ENCODE measurements at regions not wholly inside any gene's neighbourhood (a gene's known extent, or its start where the extent isn't known, plus 50 kb on each side); places are given as distances from the start of the nearest gene placed in this dataset.

GRCh38 chr13:84744203-84744602, 861.9 kb upstream of the SLITRK1 start:
- TF ChIP-seq EZH2 (IDR thresholded peaks at IDR 0.05; ENCODE audit: low read depth): no peak
- TF ChIP-seq CTCF (conservative IDR thresholded peaks at IDR 0.05): no peak

All from PC-9 (cell line).